PC-3 (cell line): ENCODE measurements at regions not wholly inside any gene's neighbourhood (a gene's known extent, or its start where the extent isn't known, plus 50 kb on each side); places are given as distances from the start of the nearest gene placed in this dataset.

ENCODE experiments used
- CTCF ChIP-seq: fragments of 300-600 bp; sonication (generic); conservative IDR thresholded peaks from 2 replicates; pipeline ENCODE4 v1.5.1; 2017; ENCODE audit warnings: antibody characterized with exemption, low read depth, mild to moderate bottlenecking, low read length
- EZH2 ChIP-seq: fragments of 300-600 bp; sonication (generic); IDR thresholded peaks from one replicate; pipeline ENCODE4 v1.6.1; 2017; ENCODE audit warnings: antibody characterized with exemption, mild to moderate bottlenecking, low read length; ENCODE audit not compliant: unreplicated experiment

- TF ChIP-seq CTCF (no peak), EZH2 (no peak)
Measured at GRCh38 chr5:64096771-64097170, 68.9 kb upstream of the RNF180 start.
